ENCODE measurements at regions not wholly inside any gene's neighbourhood (a gene's known extent, or its start where the extent isn't known, plus 50 kb on each side); places are given as distances from the start of the nearest gene placed in this dataset.

- no peak for DNase-seq (ENCODE audit: extremely low read depth in 1 of 11, low read depth in 9 of 11, low spot score in 4 of 11)
Measured at GRCh38 chr14:63781686-63782085, 53.8 kb upstream of the SGPP1 start.

- DNase-seq (ENCODE audit: extremely low read depth in 1 of 11, low read depth in 9 of 11, low spot score in 4 of 11), result no peak
Measured at GRCh38 chr14:63782683-63783389, 55.0 kb upstream of the SGPP1 start.

DNA sequence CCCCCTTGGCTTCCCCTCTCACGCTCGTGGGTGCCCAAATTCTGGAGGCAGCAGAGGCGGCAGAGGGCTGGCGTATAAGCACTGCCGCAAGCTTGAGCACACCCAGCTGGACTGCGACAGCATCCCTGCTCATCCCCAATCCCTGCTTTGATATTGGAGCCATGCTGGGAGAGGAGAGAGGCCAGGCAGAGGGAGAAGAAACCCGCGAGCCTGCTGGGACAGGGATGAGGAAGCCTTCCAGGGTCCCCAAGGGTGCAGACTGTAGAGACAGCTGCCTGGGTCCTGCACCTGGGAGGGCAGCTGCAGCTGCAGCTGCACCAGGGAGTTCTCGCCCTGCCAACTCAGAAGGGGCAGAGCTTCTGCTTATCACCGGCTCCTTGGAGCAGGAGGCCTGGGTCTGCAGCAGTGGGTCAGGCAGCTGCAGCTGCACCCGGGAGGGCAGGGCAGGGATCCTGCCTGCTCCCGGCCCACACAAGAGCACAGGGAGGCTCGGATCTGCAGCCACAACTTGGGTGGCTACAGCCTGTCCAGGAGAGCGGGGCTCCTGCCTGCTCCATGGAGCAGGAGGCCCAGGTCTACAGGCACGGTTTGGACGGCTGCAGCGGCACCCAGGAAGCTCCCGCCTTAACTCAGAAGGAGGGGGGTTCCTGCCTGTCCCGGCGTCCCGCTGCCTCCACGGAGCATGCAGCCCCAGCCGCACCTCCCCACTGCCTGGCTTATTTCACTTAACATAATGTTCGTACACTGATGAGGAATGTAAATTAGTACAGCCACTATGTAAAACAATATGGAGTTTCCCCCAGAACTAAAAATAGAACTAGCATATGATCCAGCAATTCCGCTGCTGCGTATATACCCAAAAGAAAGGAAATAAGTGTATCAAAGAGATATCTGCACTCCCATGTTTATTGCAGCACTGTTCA is 60.4 kb upstream of the SGPP1 start:
- DNase-seq (ENCODE audit: extremely low read depth in 1 of 11, low read depth in 9 of 11, low spot score in 4 of 11), result peak in 4 of 11 donors; percentile 23 to 28 (median 24)

DNA sequence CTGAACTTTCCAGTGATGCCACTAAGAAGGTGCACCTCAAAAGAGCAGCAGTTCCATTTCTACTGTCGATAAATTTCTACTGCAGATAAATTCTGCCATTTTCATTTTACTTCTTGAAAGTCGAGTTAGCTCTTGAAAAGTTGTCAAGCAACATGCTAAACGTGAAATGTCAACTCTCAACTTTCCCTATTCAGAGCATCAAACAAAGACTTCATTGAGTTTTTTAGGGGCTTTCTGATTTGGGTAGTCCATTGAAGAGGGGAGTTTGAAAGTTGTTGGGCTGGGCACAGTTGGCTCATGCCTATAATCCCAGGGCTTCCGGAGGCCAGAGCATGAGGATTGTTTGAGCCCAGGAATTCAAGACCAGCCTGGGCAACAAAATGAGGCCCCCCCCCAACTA is 59.4 kb upstream of the SYNE2 start:
- no peak for DNase-seq (ENCODE audit: extremely low read depth in 1 of 11, low read depth in 9 of 11, low spot score in 4 of 11)

GRCh38 chr14:63795532-63795931 is 57.3 kb upstream of the SYNE2 start:
- DNase-seq (ENCODE audit: extremely low read depth in 1 of 11, low read depth in 9 of 11, low spot score in 4 of 11), result no peak

DNA sequence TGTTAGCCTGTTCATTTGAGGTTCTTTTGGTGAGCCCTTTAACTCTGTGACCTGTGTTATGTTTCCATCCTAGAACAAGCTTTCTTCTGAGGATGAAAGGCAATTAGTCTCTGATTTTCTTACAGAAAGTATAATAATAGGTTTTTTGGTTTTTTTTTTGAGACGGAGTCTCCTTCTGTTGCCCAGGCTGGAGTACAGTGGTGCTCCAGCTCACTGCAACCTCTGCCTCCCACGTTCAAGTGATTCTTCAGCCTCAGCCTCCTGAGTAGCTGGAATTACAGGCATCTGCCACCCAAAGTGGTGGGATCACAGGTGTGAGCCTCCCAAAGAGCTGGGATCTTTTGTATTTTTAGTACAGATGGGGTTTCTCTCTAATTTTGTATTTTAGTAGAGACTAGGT is 52.7 kb upstream of the SYNE2 start:
- DNase-seq (ENCODE audit: extremely low read depth in 1 of 11, low read depth in 9 of 11, low spot score in 4 of 11), result no peak

GRCh38 chr14:63800651-63801375 is 52.0 kb upstream of the SYNE2 start:
- DNase-seq (ENCODE audit: extremely low read depth in 1 of 11, low read depth in 9 of 11, low spot score in 4 of 11), result no peak

Data from renal cortex interstitium (tissue), 11 donors.